ENCODE measurements at regions not wholly inside any gene's neighbourhood (a gene's known extent, or its start where the extent isn't known, plus 50 kb on each side); places are given as distances from the start of the nearest gene placed in this dataset.

DNA sequence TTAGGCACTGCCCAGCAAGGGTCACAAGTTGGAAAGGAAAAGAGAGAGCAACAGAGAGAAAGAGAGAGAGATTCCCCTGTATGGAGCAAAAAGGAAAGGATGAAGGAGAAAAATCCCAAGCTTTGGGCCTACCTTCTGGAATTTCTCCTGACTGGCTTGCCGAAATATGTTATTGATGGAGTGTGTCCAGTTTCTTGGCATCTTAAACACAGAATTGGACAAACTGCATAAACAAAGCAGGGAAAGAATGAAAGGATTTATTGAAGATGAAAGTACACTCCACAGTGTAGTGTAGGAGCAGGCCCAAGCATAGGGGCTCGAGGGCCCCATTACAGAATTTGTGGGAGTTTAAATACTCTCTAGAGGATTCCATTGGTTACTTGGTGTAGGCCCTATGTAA lies 627.8 kb upstream of the CNTNAP2 start:
- no peak for TF ChIP-seq POLR2A (IDR thresholded peaks at IDR 0.05)
- TF ChIP-seq, protein P1, sequence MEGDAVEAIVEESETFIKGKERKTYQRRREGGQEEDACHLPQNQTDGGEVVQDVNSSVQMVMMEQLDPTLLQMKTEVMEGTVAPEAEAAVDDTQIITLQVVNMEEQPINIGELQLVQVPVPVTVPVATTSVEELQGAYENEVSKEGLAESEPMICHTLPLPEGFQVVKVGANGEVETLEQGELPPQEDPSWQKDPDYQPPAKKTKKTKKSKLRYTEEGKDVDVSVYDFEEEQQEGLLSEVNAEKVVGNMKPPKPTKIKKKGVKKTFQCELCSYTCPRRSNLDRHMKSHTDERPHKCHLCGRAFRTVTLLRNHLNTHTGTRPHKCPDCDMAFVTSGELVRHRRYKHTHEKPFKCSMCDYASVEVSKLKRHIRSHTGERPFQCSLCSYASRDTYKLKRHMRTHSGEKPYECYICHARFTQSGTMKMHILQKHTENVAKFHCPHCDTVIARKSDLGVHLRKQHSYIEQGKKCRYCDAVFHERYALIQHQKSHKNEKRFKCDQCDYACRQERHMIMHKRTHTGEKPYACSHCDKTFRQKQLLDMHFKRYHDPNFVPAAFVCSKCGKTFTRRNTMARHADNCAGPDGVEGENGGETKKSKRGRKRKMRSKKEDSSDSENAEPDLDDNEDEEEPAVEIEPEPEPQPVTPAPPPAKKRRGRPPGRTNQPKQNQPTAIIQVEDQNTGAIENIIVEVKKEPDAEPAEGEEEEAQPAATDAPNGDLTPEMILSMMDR (IDR thresholded peaks at IDR 0.05): no peak
- H3K27me3 ChIP-seq: no peaks in the 10 kb centered on the region
- H3K36me3 ChIP-seq: no peaks in the 10 kb centered on the region
- WGBS, 2 donors: 10 to 35% methylated on average over 2 of the region's 2 CpGs
- no peak overlapping the region for H3K27ac ChIP-seq
- no peak overlapping the region for H3K4me3 ChIP-seq
- intact Hi-C loops (cut with DNase I): no loop called here
- DNase-seq: no peak
- peaks cover 0 to 4% (median 0%) of the 10 kb centered on the region in 3 donors for H3K9me3 ChIP-seq
- no peaks in the 10 kb centered on the region for H3K4me1 ChIP-seq

DNA sequence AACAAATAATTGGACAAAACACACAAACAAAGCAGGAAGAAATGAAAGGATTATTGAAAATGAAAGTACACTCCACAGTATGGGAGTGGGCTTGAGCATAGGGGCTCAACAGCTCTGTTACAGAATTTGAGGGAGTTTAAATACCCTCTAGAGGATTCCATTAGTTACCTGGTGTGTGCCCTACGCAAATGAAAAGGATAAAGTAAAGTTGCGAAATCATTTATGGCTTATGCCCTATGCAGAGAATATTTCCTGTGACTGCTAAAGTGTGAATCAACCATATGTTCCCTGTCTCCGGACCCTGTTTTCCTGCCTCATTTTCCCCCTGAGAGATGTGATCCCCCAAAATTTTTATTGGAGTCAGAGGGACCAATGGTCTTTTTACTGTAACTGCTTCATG lies 634.6 kb upstream of the CNTNAP2 start:
- H3K27me3 ChIP-seq: no peaks in the 10 kb centered on the region
- WGBS, 2 donors: 90 to 92% methylated on average over 3 of the region's 3 CpGs
- no peak overlapping the region for H3K27ac ChIP-seq
- H3K4me3 ChIP-seq: no peak overlapping the region
- H3K9me3 ChIP-seq: peaks cover 0 to 9% (median 0%) of the 10 kb centered on the region in 3 donors
- no peak for TF ChIP-seq POLR2A (IDR thresholded peaks at IDR 0.05)
- TF ChIP-seq, protein P1 (IDR thresholded peaks at IDR 0.05): no peak
- no peak for DNase-seq
- no peaks in the 10 kb centered on the region for H3K36me3 ChIP-seq
- no peaks in the 10 kb centered on the region for H3K4me1 ChIP-seq
- intact Hi-C loops (cut with DNase I): no loop called here

DNA sequence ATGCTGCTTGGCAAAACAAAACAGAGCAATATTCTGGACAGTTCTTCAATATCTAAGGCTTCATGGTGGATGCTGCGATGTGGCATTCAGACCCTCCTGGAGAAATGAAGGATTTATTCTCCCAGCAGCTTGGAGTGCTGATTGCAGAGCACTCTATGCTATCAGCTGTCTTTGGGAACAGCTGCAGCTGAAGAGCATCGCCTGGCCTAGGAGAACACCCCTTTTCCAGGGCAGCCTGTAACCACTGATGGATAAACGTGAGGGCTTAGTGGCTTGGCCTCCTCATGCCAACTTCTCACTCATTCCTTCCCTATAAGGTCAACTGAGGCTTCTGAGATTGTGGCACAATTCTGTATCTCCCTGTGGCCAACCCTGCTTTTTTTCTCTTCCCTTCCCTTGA lies 638.1 kb upstream of the CNTNAP2 start:
- intact Hi-C loops (cut with DNase I): no loop called here
- no peak for DNase-seq
- WGBS, 2 donors: 49 to 71% methylated on average over 2 to 3 of the region's 3 CpGs
- H3K36me3 ChIP-seq: no peaks in the 10 kb centered on the region
- peaks cover 0 to 9% (median 0%) of the 10 kb centered on the region in 3 donors for H3K9me3 ChIP-seq
- H3K4me3 ChIP-seq: no peak overlapping the region
- no peak for TF ChIP-seq POLR2A (IDR thresholded peaks at IDR 0.05)
- TF ChIP-seq, protein P1 (IDR thresholded peaks at IDR 0.05): no peak
- no peak overlapping the region for H3K27ac ChIP-seq
- H3K27me3 ChIP-seq: no peaks in the 10 kb centered on the region
- H3K4me1 ChIP-seq: no peaks in the 10 kb centered on the region

DNA sequence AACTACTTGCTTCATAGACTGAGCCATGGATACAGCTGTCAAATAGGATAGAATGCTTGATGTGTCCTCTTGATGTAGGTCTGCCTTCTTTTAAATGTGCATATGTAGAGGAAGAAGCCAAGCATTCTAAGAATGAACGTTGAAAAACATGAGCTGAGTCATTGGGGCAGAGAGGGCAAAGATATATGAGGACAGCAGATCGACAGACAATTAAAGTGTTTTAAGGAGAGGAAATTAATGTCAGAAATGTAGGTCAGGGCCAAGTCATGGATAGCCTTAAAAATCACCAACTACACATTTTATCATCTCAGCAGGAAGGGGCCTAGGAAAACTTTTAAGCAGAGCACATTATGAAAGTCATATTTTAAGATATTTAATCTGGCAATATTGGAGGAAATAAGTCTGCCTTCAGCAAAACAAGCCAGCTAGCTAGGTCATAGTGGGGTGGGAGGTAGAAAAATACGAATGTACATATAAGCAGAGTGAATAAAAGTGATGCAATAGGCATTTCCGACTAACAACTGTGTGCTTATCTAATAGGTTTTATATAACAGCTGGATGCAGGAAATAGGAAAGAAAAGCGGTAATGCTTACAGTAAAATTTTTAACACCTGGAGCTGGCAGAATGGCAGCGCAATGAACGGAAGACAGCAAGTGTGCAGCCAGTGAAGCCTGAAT lies 638.3 kb upstream of the TPK1 start:
- DNase-seq: no peak
- Histone ChIP-seq H3K27me3 (no peaks in the 10 kb centered on the region), H3K36me3 (no peaks in the 10 kb centered on the region), H3K4me1 (no peaks in the 10 kb centered on the region), H3K9me3 (peaks cover 0 to 5% (median 0%) of the 10 kb centered on the region in 3 donors), H3K27ac (no peak overlapping the region), H3K4me3 (no peak overlapping the region)
- WGBS, 2 donors: 58 to 63% methylated on average over 7 of the region's 7 CpGs
- intact Hi-C loops (cut with DNase I): no loop called here
- TF ChIP-seq POLR2A (IDR thresholded peaks at IDR 0.05): no peak
- TF ChIP-seq, protein P1 (IDR thresholded peaks at IDR 0.05): no peak

DNA sequence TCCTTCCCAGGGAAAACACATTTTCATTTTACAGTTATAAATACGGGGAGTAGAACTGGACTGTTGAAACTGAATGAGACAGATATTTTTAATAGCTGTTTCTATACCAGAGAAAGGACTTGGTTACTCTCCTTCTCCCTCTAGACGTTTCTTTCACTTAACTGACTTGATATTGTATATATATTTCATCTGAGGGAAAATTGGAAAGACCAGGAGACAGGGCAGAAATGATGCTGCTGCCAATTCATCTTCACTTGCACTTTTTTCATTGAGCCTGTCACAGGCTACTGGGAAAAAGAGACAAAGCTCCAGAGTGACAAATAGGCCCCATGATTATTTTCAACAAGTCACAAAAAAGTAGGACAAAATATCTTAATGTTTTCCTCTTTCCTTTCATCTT lies 636.0 kb upstream of the TPK1 start:
- 29 to 38% methylated on average over 2 of the region's 2 CpGs for WGBS, 2 donors
- Histone ChIP-seq H3K36me3 (no peaks in the 10 kb centered on the region), H3K9me3 (peaks cover 0 to 5% (median 0%) of the 10 kb centered on the region in 3 donors), H3K27ac (no peak overlapping the region), H3K27me3 (no peaks in the 10 kb centered on the region), H3K4me3 (no peak overlapping the region), H3K4me1 (no peaks in the 10 kb centered on the region)
- DNase-seq: no peak
- intact Hi-C loops (cut with DNase I): no loop called here
- TF ChIP-seq POLR2A (IDR thresholded peaks at IDR 0.05): no peak

DNA sequence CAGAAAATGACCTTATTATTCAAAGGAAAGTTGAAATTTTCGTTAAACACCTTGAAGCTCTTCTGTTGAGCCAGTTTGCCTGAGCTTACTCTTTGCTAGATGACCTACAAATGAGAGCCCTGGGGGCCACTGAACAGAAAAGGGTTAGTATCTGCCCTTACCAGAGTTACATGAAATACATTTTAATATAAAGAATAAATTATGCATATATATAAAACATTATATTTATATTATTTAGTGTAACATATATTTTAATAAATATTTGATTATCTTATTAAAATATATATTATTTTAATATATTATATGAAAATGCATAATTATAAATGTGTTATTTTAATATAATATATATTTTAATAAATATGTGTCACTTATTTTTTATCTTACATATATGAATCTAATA lies 628.4 kb upstream of the TPK1 start:
- intact Hi-C loops (cut with DNase I): no loop called here
- H3K27me3 ChIP-seq: no peaks in the 10 kb centered on the region
- H3K4me1 ChIP-seq: no peaks in the 10 kb centered on the region
- DNase-seq: no peak
- no peaks in the 10 kb centered on the region for H3K36me3 ChIP-seq
- WGBS, 2 donors: 43 to 54% methylated on average over 1 of the region's 1 CpG
- H3K4me3 ChIP-seq: no peak overlapping the region
- TF ChIP-seq, protein P1 (IDR thresholded peaks at IDR 0.05): no peak
- no peak for TF ChIP-seq POLR2A (IDR thresholded peaks at IDR 0.05)
- H3K27ac ChIP-seq: no peak overlapping the region
- peaks cover 0 to 2% (median 0%) of the 10 kb centered on the region in 3 donors for H3K9me3 ChIP-seq

All from esophagus squamous epithelium (tissue), 5 donors.